NB4 (cell line): ENCODE measurements at regions not wholly inside any gene's neighbourhood (a gene's known extent, or its start where the extent isn't known, plus 50 kb on each side); places are given as distances from the start of the nearest gene placed in this dataset.

Experiments
- POLR2A ChIP-seq: IDR thresholded peaks from 2 replicates; pipeline ENCODE4 v1.6.1; 2011; ENCODE audit warnings: mild to moderate bottlenecking; ENCODE audit not compliant: insufficient read length; ENCODE audit errors: extremely low read depth
- TF ChIP-seq, protein P1 (sequence below): IDR thresholded peaks from one replicate; pipeline ENCODE4 v1.5.1; 2012; ENCODE audit warnings: low read depth, low read length

DNA sequence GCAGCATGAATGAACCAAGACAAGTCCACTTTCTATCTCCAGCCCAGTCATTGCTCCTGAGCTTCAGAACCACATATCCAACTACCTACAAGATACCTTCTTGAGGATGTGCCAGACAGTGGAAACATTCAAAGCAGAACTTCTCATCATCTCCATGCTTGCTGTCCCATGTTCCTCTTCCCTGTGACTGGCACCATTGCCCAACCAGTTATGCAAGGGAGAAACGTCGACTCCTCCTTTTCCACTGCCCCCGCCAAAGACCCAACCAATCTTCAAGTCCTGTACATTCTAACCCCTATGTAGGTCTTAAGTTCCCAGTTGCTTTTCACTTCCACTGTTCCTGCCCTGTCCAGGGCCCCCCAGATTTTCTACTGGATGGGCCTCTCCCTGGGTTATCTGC is 225.7 kb downstream of the RPS24 start:
- TF ChIP-seq POLR2A = no peak
- TF ChIP-seq, protein P1, sequence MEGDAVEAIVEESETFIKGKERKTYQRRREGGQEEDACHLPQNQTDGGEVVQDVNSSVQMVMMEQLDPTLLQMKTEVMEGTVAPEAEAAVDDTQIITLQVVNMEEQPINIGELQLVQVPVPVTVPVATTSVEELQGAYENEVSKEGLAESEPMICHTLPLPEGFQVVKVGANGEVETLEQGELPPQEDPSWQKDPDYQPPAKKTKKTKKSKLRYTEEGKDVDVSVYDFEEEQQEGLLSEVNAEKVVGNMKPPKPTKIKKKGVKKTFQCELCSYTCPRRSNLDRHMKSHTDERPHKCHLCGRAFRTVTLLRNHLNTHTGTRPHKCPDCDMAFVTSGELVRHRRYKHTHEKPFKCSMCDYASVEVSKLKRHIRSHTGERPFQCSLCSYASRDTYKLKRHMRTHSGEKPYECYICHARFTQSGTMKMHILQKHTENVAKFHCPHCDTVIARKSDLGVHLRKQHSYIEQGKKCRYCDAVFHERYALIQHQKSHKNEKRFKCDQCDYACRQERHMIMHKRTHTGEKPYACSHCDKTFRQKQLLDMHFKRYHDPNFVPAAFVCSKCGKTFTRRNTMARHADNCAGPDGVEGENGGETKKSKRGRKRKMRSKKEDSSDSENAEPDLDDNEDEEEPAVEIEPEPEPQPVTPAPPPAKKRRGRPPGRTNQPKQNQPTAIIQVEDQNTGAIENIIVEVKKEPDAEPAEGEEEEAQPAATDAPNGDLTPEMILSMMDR = no peak
